WTC11 (cell line): ENCODE measurements at regions not wholly inside any gene's neighbourhood (a gene's known extent, or its start where the extent isn't known, plus 50 kb on each side); places are given as distances from the start of the nearest gene placed in this dataset.

Experiments
- ATAC-seq: fragments of 200-7000 bp; cut with Tn5 transposase; 2 replicates; pipeline ENCODE4 v1.10.0; 2021; ENCODE audit warnings: mild to moderate bottlenecking, moderate library complexity
- CTCF ChIA-PET: fragments of 300-600 bp; sonication (Branson Sonifier 250); formaldehyde crosslinking; loops from one replicate; lab custom pipeline; 2021; ENCODE audit warnings: antibody characterized with exemption; lab: Charles Lee
- POLR2A ChIA-PET: fragments of 350-600 bp; sonication (Branson Sonifier 250); formaldehyde crosslinking; loops from one replicate; lab custom pipeline; 2021; ENCODE audit warnings: antibody characterized with exemption; lab: Charles Lee
- DNase-seq: peaks from one replicate; pipeline ENCODE4 v3.0.0; 2021; ENCODE audit warnings: low spot score
- H3K27ac Mint-ChIP-seq: 2 replicates; pipeline ENCODE4 v1.8.0; 2021; ENCODE audit warnings: mixed read lengths
- H3K27me3 Mint-ChIP-seq: 2 replicates; pipeline ENCODE4 v1.8.0; 2021; ENCODE audit warnings: low read depth, mild to moderate bottlenecking, moderate library complexity, mixed read lengths
- H3K36me3 Mint-ChIP-seq: 2 replicates; pipeline ENCODE4 v1.8.0; 2021; ENCODE audit warnings: mixed read lengths
- H3K4me1 Mint-ChIP-seq: 2 replicates; pipeline ENCODE4 v1.8.0; 2022; ENCODE audit warnings: mixed read lengths
- H3K4me3 Mint-ChIP-seq: 2 replicates; pipeline ENCODE4 v1.8.0; 2021; ENCODE audit warnings: mild to moderate bottlenecking, moderate library complexity, mixed read lengths
- H3K9me3 Mint-ChIP-seq: 2 replicates; pipeline ENCODE4 v1.8.0; 2021; ENCODE audit warnings: mixed read lengths
- ATF1 ChIP-seq: sonication (generic); formaldehyde crosslinking; IDR thresholded peaks from 2 replicates; pipeline ENCODE4 v1.8.1; 2023; ENCODE audit warnings: mild to moderate bottlenecking, moderate library complexity, missing genetic modification reagents
- CTCF ChIP-seq: fragments of 200-600 bp; IDR thresholded peaks from 2 replicates; pipeline ENCODE4 v1.8.0; 2022; ENCODE audit warnings: antibody characterized with exemption
- ETV6 ChIP-seq: sonication (generic); formaldehyde crosslinking; IDR thresholded peaks from 2 replicates; pipeline ENCODE4 v1.8.1; 2022; ENCODE audit warnings: mild to moderate bottlenecking, missing genetic modification reagents
- FOXK1 ChIP-seq: sonication (generic); formaldehyde crosslinking; IDR thresholded peaks from 2 replicates; pipeline ENCODE4 v1.8.0; 2022; ENCODE audit warnings: mild to moderate bottlenecking, moderate library complexity, missing genetic modification reagents
- IRF2 ChIP-seq: sonication (generic); formaldehyde crosslinking; IDR thresholded peaks from 2 replicates; pipeline ENCODE4 v1.8.0; 2022; ENCODE audit warnings: low read depth, missing genetic modification reagents, borderline replicate concordance
- MAX ChIP-seq: sonication (generic); formaldehyde crosslinking; IDR thresholded peaks from 2 replicates; pipeline ENCODE4 v1.8.0; 2022; ENCODE audit warnings: mild to moderate bottlenecking, missing genetic modification reagents
- OVOL2 ChIP-seq: fragments of 250-450 bp; sonication (Bioruptor Pico); IDR thresholded peaks from 2 replicates; pipeline ENCODE4 v1.9.0; 2021; ENCODE audit warnings: mild to moderate bottlenecking, borderline replicate concordance
- PRDM15 ChIP-seq: sonication (generic); formaldehyde crosslinking; IDR thresholded peaks from 2 replicates; pipeline ENCODE4 v1.8.0; 2022; ENCODE audit warnings: missing genetic modification reagents
- STAT6 ChIP-seq: sonication (generic); formaldehyde crosslinking; conservative IDR thresholded peaks from 2 replicates; pipeline ENCODE4 v1.8.1; 2023; ENCODE audit warnings: mild to moderate bottlenecking, low read depth, missing genetic modification reagents, moderate library complexity
- ZNF138 ChIP-seq: sonication (generic); formaldehyde crosslinking; conservative IDR thresholded peaks from 2 replicates; pipeline ENCODE4 v1.8.1; 2022; ENCODE audit warnings: mild to moderate bottlenecking, moderate library complexity, missing genetic modification reagents
- ZNF219 ChIP-seq: sonication (generic); formaldehyde crosslinking; IDR thresholded peaks from 2 replicates; pipeline ENCODE4 v1.8.0; 2023; ENCODE audit warnings: missing genetic modification reagents, mild to moderate bottlenecking, borderline replicate concordance
- ZNF423 ChIP-seq: fragments of 250-450 bp; sonication (Bioruptor Pico); IDR thresholded peaks from 2 replicates; pipeline ENCODE4 v2.1.2; 2022; ENCODE audit warnings: mild to moderate bottlenecking, moderate library complexity
- ZNF512 ChIP-seq: sonication (generic); formaldehyde crosslinking; IDR thresholded peaks from 2 replicates; pipeline ENCODE4 v1.8.1; 2022; ENCODE audit warnings: missing genetic modification reagents, borderline replicate concordance
- TF ChIP-seq, protein P1 (sequence below): sonication (generic); formaldehyde crosslinking; IDR thresholded peaks from 2 replicates; pipeline ENCODE4 v1.8.1; 2023; ENCODE audit warnings: mild to moderate bottlenecking, missing genetic modification reagents
- TF ChIP-seq, protein P2 (sequence below): fragments of 250-450 bp; sonication (Bioruptor Pico); IDR thresholded peaks from 2 replicates; pipeline ENCODE4 v1.9.0; 2021; ENCODE audit warnings: mild to moderate bottlenecking
- TF ChIP-seq, protein P3 (sequence below): fragments of 250-450 bp; sonication (Bioruptor Pico); IDR thresholded peaks from 2 replicates; pipeline ENCODE4 v2.1.2; 2022; ENCODE audit warnings: mild to moderate bottlenecking, moderate library complexity

DNA sequence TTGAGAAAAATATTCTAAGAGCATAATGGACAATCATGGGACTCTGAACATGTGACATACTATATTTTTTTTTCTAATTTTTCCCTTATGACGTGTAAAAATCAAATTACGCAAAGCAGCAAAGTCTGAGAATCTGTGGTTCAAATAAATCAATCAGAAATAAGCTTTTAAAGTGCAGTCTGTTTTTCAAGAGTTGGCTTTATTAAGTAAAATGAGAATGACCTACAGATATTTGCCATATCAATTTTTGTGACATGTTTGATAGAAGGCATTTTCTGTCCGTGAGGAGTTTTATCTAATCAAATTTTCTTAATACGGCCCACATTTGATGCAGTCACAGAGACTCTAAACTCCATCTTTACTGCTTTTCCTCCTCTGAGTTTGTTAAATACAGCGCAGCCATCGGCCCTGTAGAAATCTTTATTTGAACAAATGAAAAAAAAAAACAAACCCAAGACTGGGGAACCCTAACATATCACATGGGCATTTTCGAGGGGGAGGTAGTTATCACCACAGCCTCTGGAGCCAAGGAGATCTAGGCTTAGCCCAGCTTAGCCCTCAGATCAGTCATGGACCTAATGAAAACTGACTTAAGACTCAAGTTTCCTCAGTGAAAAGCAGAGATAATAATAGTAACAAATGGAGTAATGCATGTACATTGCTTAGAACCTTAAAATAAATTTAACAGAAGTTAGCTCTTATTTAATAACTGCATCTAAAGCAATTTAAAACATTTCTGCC lies 263.6 kb upstream of the C9orf72 start:
- H3K27ac Mint-ChIP-seq, result no peak overlapping the region

More for the DNA sequence above, 263.6 kb upstream of the C9orf72 start:
- Mint-ChIP-seq H3K36me3 (no peaks in the 10 kb centered on the region), H3K4me3 (no peak overlapping the region), H3K27me3 (no peaks in the 10 kb centered on the region), H3K4me1 (peaks cover 14% of the 10 kb centered on the region), H3K9me3 (no peaks in the 10 kb centered on the region)
- TF ChIP-seq OVOL2 (CRISPR knock-in tag) (no peak), IRF2 (no peak), ZNF219 (CRISPR knock-in tag) (no peak), ETV6 (CRISPR knock-in tag) (no peak), STAT6 (no peak), FOXK1 (CRISPR knock-in tag) (no peak), ZNF512 (no peak), PRDM15 (CRISPR knock-in tag) (no peak), ZNF138 (CRISPR knock-in tag) (no peak), ZNF423 (CRISPR knock-in tag) (no peak), ATF1 (CRISPR knock-in tag) (no peak), MAX (CRISPR knock-in tag) (no peak), CTCF (no peak)
- TF ChIP-seq, protein P1, sequence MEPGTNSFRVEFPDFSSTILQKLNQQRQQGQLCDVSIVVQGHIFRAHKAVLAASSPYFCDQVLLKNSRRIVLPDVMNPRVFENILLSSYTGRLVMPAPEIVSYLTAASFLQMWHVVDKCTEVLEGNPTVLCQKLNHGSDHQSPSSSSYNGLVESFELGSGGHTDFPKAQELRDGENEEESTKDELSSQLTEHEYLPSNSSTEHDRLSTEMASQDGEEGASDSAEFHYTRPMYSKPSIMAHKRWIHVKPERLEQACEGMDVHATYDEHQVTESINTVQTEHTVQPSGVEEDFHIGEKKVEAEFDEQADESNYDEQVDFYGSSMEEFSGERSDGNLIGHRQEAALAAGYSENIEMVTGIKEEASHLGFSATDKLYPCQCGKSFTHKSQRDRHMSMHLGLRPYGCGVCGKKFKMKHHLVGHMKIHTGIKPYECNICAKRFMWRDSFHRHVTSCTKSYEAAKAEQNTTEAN, result no peak
- TF ChIP-seq, protein P2, sequence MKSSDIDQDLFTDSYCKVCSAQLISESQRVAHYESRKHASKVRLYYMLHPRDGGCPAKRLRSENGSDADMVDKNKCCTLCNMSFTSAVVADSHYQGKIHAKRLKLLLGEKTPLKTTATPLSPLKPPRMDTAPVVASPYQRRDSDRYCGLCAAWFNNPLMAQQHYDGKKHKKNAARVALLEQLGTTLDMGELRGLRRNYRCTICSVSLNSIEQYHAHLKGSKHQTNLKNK (CRISPR knock-in tag), result no peak
- TF ChIP-seq, protein P3, sequence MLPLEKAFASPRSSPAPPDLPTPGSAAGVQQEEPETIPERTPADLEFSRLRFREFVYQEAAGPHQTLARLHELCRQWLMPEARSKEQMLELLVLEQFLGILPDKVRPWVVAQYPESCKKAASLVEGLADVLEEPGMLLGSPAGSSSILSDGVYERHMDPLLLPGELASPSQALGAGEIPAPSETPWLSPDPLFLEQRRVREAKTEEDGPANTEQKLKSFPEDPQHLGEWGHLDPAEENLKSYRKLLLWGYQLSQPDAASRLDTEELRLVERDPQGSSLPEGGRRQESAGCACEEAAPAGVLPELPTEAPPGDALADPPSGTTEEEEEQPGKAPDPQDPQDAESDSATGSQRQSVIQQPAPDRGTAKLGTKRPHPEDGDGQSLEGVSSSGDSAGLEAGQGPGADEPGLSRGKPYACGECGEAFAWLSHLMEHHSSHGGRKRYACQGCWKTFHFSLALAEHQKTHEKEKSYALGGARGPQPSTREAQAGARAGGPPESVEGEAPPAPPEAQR (CRISPR knock-in tag), result no peak
- CTCF ChIA-PET, result no interaction called here
- POLR2A ChIA-PET, result no interaction called here
- ATAC-seq, result no peak
- no peak for DNase-seq
